H9 (cell line): ENCODE measurements at regions not wholly inside any gene's neighbourhood (a gene's known extent, or its start where the extent isn't known, plus 50 kb on each side); places are given as distances from the start of the nearest gene placed in this dataset.

Source experiments
- DNase-seq: peaks from one replicate; pipeline ENCODE4 v3.0.0-alpha.2; 2017
- H2AFZ ChIP-seq: one replicate; pipeline ENCODE4 v1.6.1; 2013; ENCODE audit warnings: mild to moderate bottlenecking, low read length, control low read depth, moderate library complexity
- H2AK5ac ChIP-seq: 2 replicates; pipeline ENCODE4 v1.6.1; 2013; ENCODE audit warnings: low read length, control low read depth, mixed read lengths; ENCODE audit not compliant: insufficient read length
- H2BK120ac ChIP-seq: one replicate; pipeline ENCODE4 v1.6.1; 2013; ENCODE audit warnings: low read depth, mild to moderate bottlenecking, low read length, control low read depth, inconsistent platforms; ENCODE audit not compliant: poor library complexity, severe bottlenecking
- H2BK12ac ChIP-seq: 2 replicates; pipeline ENCODE4 v1.6.1; 2013; ENCODE audit warnings: low read length, control low read depth, mixed read lengths, low read depth; ENCODE audit not compliant: insufficient read length
- H2BK15ac ChIP-seq: 2 replicates; pipeline ENCODE4 v1.6.1; 2013; ENCODE audit warnings: low read depth, low read length, control low read depth
- H2BK20ac ChIP-seq: one replicate; pipeline ENCODE4 v1.6.1; 2013; ENCODE audit warnings: low read depth, mild to moderate bottlenecking, low read length, control low read depth, inconsistent platforms; ENCODE audit not compliant: poor library complexity, severe bottlenecking
- H2BK5ac ChIP-seq: 2 replicates; pipeline ENCODE4 v1.6.1; 2013; ENCODE audit warnings: low read length, control low read depth, mixed read lengths; ENCODE audit not compliant: insufficient read length
- H3K14ac ChIP-seq: 2 replicates; pipeline ENCODE4 v1.6.1; 2013; ENCODE audit warnings: low read length, control low read depth; ENCODE audit not compliant: insufficient read depth
- H3K18ac ChIP-seq: 2 replicates; pipeline ENCODE4 v1.6.1; 2013; ENCODE audit warnings: low read depth, mild to moderate bottlenecking, mixed read lengths, low read length, control low read depth; ENCODE audit not compliant: insufficient read length
- H3K23ac ChIP-seq: 2 replicates; pipeline ENCODE4 v1.6.1; 2013; ENCODE audit warnings: low read length, control low read depth, mixed read lengths, low read depth; ENCODE audit not compliant: insufficient read length
- H3K23me2 ChIP-seq: 2 replicates; pipeline ENCODE4 v1.6.1; 2013; ENCODE audit warnings: low read depth, mild to moderate bottlenecking, mixed read lengths, low read length, control low read depth; ENCODE audit not compliant: insufficient read length, poor library complexity, severe bottlenecking
- H3K27ac ChIP-seq: 2 replicates; pipeline ENCODE4 v1.5.1; 2013; ENCODE audit warnings: low read length, control low read depth, mixed read lengths, low read depth; ENCODE audit not compliant: insufficient read length
- H3K27me3 ChIP-seq: 2 replicates; pipeline ENCODE4 v1.6.1; 2013; ENCODE audit warnings: low read length, control low read depth, inconsistent platforms; ENCODE audit not compliant: insufficient read depth
- H3K4ac ChIP-seq: 2 replicates; pipeline ENCODE4 v1.6.1; 2013; ENCODE audit warnings: low read depth, mild to moderate bottlenecking, control low read depth, inconsistent platforms, low read length, moderate library complexity
- H3K4me1 ChIP-seq: 2 replicates; pipeline ENCODE4 v1.6.1; 2013; ENCODE audit warnings: low read length, control low read depth, inconsistent platforms; ENCODE audit not compliant: insufficient read depth
- H3K4me2 ChIP-seq: 2 replicates; pipeline ENCODE4 v1.6.1; 2013; ENCODE audit warnings: low read length, control low read depth, mixed read lengths; ENCODE audit not compliant: insufficient read length, insufficient read depth
- H3K56ac ChIP-seq: 2 replicates; pipeline ENCODE4 v1.6.1; 2013; ENCODE audit warnings: low read depth, mild to moderate bottlenecking, mixed read lengths, low read length, control low read depth; ENCODE audit not compliant: insufficient read length
- H3K79me1 ChIP-seq: 2 replicates; pipeline ENCODE4 v1.6.1; 2013; ENCODE audit warnings: low read depth, mild to moderate bottlenecking, moderate library complexity, low read length, control low read depth, inconsistent platforms; ENCODE audit not compliant: insufficient read depth, poor library complexity, severe bottlenecking
- H3K79me2 ChIP-seq: 2 replicates; pipeline ENCODE4 v1.6.1; 2013; ENCODE audit warnings: low read length, control low read depth, inconsistent platforms; ENCODE audit not compliant: insufficient read depth
- H3K9ac ChIP-seq: 2 replicates; pipeline ENCODE4 v1.6.1; 2013; ENCODE audit warnings: low read length, control low read depth, mixed read lengths; ENCODE audit not compliant: insufficient read length; ENCODE audit errors: extremely low read depth
- H3K9me3 ChIP-seq: one replicate; pipeline ENCODE4 v1.6.1; 2013; ENCODE audit warnings: low read depth, low read length, inconsistent platforms; ENCODE audit not compliant: control insufficient read depth
- H3T11ph ChIP-seq: one replicate; pipeline ENCODE4 v1.6.1; 2013; ENCODE audit warnings: mild to moderate bottlenecking, low read length, control low read depth, inconsistent platforms
- H4K20me1 ChIP-seq: one replicate; pipeline ENCODE4 v1.6.1; 2013; ENCODE audit not compliant: control insufficient read depth, insufficient read length, insufficient read depth
- H4K5ac ChIP-seq: 2 replicates; pipeline ENCODE4 v1.6.1; 2013; ENCODE audit warnings: low read depth, mild to moderate bottlenecking, mixed read lengths, low read length, control low read depth; ENCODE audit not compliant: insufficient read length
- H4K8ac ChIP-seq: replicated peaks from 2 replicates; pipeline ENCODE4 v1.6.1; 2013; ENCODE audit warnings: low read length, control low read depth, mixed read lengths, low read depth; ENCODE audit not compliant: insufficient read length
- H4K91ac ChIP-seq: 2 replicates; pipeline ENCODE4 v1.6.1; 2013; ENCODE audit warnings: low read depth, mild to moderate bottlenecking, moderate library complexity, mixed read lengths, low read length, control low read depth; ENCODE audit not compliant: insufficient read length
- H3K27ac Mint-ChIP-seq, 3 experiments: 2 replicates in 2 of 3; 3 replicates in 1 of 3; pipeline ENCODE4 v1.8.0; 2020 to 2021; ENCODE audit warnings: mixed read lengths in 3 of 3, mild to moderate bottlenecking in 1 of 3, moderate library complexity in 1 of 3
- H3K27me3 Mint-ChIP-seq: 2 replicates; pipeline ENCODE4 v1.8.0; 2021; ENCODE audit warnings: low read depth, mild to moderate bottlenecking, moderate library complexity, mixed read lengths
- H3K36me3 Mint-ChIP-seq, 3 experiments: 2 replicates in 2 of 3; 3 replicates in 1 of 3; pipeline ENCODE4 v1.8.0; 2020 to 2021; ENCODE audit warnings: low read depth in 3 of 3, mixed read lengths in 3 of 3; ENCODE audit not compliant: insufficient read depth in 1 of 3
- H3K4me1 Mint-ChIP-seq, 2 experiments: 2 replicates each; pipeline ENCODE4 v1.8.0; 2020; ENCODE audit warnings: mixed read lengths in 2 of 2
- H3K4me3 Mint-ChIP-seq, 2 experiments: 2 replicates in 1 of 2; 3 replicates in 1 of 2; pipeline ENCODE4 v1.8.0; 2020 to 2021; ENCODE audit warnings: mild to moderate bottlenecking in 2 of 2, mixed read lengths in 2 of 2, moderate library complexity in 1 of 2
- H3K9me3 Mint-ChIP-seq, 2 experiments: 2 replicates in 1 of 2; 3 replicates in 1 of 2; pipeline ENCODE4 v1.8.0; 2020; ENCODE audit warnings: mild to moderate bottlenecking in 2 of 2, mixed read lengths in 2 of 2, moderate library complexity in 1 of 2
- WGBS: extraction: QIAGEN DNeasy Blood & Tissue Kit; methylation state at CpG from one replicate; pipeline ENCODE4 v1.1.7; 2013; ENCODE audit warnings: missing lambda C conversion rate, low lambda C conversion rate, mixed read lengths; ENCODE audit not compliant: insufficient read length; ENCODE audit errors: extremely low coverage; 5-methylcytosine and 5-hydroxymethylcytosine counted together
- TF ChIP-seq, protein P1 (sequence below): fragments of 200-600 bp; sonication (generic); conservative IDR thresholded peaks from 3 replicates; pipeline ENCODE4 v1.8.0; 2021; ENCODE audit warnings: antibody characterized with exemption, mild to moderate bottlenecking

- no peaks in the 10 kb centered on the region; the same call in 1 of the 2 replicates for H3K4me1 ChIP-seq
- H3K79me1 ChIP-seq, result no peaks in the 10 kb centered on the region
- H3K4me3 Mint-ChIP-seq, result no peak overlapping the region
- H2AK5ac ChIP-seq, result no peak overlapping the region
- H2BK120ac ChIP-seq, result no peak overlapping the region
- no peak overlapping the region for H4K5ac ChIP-seq
- no peaks in the 10 kb centered on the region for H4K20me1 ChIP-seq
- H2BK15ac ChIP-seq, result no peak overlapping the region
- TF ChIP-seq, protein P1, sequence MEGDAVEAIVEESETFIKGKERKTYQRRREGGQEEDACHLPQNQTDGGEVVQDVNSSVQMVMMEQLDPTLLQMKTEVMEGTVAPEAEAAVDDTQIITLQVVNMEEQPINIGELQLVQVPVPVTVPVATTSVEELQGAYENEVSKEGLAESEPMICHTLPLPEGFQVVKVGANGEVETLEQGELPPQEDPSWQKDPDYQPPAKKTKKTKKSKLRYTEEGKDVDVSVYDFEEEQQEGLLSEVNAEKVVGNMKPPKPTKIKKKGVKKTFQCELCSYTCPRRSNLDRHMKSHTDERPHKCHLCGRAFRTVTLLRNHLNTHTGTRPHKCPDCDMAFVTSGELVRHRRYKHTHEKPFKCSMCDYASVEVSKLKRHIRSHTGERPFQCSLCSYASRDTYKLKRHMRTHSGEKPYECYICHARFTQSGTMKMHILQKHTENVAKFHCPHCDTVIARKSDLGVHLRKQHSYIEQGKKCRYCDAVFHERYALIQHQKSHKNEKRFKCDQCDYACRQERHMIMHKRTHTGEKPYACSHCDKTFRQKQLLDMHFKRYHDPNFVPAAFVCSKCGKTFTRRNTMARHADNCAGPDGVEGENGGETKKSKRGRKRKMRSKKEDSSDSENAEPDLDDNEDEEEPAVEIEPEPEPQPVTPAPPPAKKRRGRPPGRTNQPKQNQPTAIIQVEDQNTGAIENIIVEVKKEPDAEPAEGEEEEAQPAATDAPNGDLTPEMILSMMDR, result no peak
- no peak overlapping the region for H4K91ac ChIP-seq
- no peak overlapping the region for H3K9ac ChIP-seq
- peaks cover 24 to 32% of the 10 kb centered on the region in 2 experiments for H3K4me1 Mint-ChIP-seq
- no peak overlapping the region for H2BK5ac ChIP-seq
- H3K23me2 ChIP-seq, result no peaks in the 10 kb centered on the region
- H2BK20ac ChIP-seq, result no peak overlapping the region
- H3K36me3 Mint-ChIP-seq, result no peaks in the 10 kb centered on the region
- H3K4me2 ChIP-seq, result no peak overlapping the region
- H3K18ac ChIP-seq, result no peak overlapping the region
- no CpG with 5 or more reads among the region's 3 CpGs for WGBS
- no peaks in the 10 kb centered on the region for H3K27me3 ChIP-seq
- H3K27ac Mint-ChIP-seq, result no peak overlapping the region
- no peaks in the 10 kb centered on the region for H3K27me3 Mint-ChIP-seq
- H3K79me2 ChIP-seq, result no peaks in the 10 kb centered on the region
- no peak for DNase-seq
- no peak overlapping the region for H3T11ph ChIP-seq
- no peak overlapping the region for H3K56ac ChIP-seq
- H3K4ac ChIP-seq, result no peak overlapping the region
- H2BK12ac ChIP-seq, result no peak overlapping the region
- no peak overlapping the region for H3K14ac ChIP-seq
- no peak overlapping the region for H2AFZ ChIP-seq
- no peak overlapping the region for H3K23ac ChIP-seq
- no peaks in the 10 kb centered on the region for H3K9me3 Mint-ChIP-seq
- no peak overlapping the region for H4K8ac ChIP-seq
- H3K9me3 ChIP-seq, result no peaks in the 10 kb centered on the region
- H3K27ac ChIP-seq, result no peak overlapping the region
These were observed 422.3 kb upstream of the MDFIC2 start for GRCh38 chr3:70734756-70735155.
